CD14-positive monocyte (primary cell): ENCODE measurements at regions not wholly inside any gene's neighbourhood (a gene's known extent, or its start where the extent isn't known, plus 50 kb on each side); places are given as distances from the start of the nearest gene placed in this dataset.

Source experiments
- DNase-seq, 3 donors: peaks; one replicate each; pipeline ENCODE4 v3.0.0-alpha.2; 2011 to 2022
- H2AFZ ChIP-seq: 2 replicates; pipeline ENCODE4 v1.6.0; 2012; ENCODE audit warnings: mild to moderate bottlenecking, low read depth, low read length, inconsistent platforms; ENCODE audit not compliant: insufficient read depth, poor library complexity, severe bottlenecking
- H3K27ac ChIP-seq, 2 donors: 1 replicate in 1 of 2; 2 replicates in 1 of 2; pipeline ENCODE4 v1.5.1; 2012 to 2013; ENCODE audit warnings: low read length in 2 of 2, control low read depth in 1 of 2, inconsistent platforms in 1 of 2, low read depth in 1 of 2, mild to moderate bottlenecking in 1 of 2
- H3K27me3 ChIP-seq, 2 donors: one replicate each; pipeline versions ENCODE4 v1.6.0 to v1.6.1; 2011 to 2013; ENCODE audit warnings: low read length in 2 of 2; ENCODE audit not compliant: control insufficient read depth in 2 of 2, insufficient read depth in 2 of 2
- H3K36me3 ChIP-seq, 2 donors: replicated peaks in 1 of 2; 1 replicate in 1 of 2; 2 replicates in 1 of 2; pipeline versions ENCODE4 v1.5.1 to v1.6.1; 2012 to 2013; ENCODE audit warnings: low read length in 2 of 2, control low read depth in 1 of 2, inconsistent platforms in 1 of 2, mild to moderate bottlenecking in 1 of 2; ENCODE audit not compliant: insufficient read depth in 2 of 2, control insufficient read depth in 1 of 2
- H3K4me1 ChIP-seq, 2 donors: 1 replicate in 1 of 2; 2 replicates in 1 of 2; pipeline versions ENCODE4 v1.5.1 to v1.6.1; 2012 to 2013; ENCODE audit warnings: low read length in 2 of 2, control low read depth in 1 of 2, inconsistent platforms in 1 of 2, mild to moderate bottlenecking in 1 of 2, moderate library complexity in 1 of 2; ENCODE audit not compliant: insufficient read depth in 2 of 2, control insufficient read depth in 1 of 2
- H3K4me2 ChIP-seq: replicated peaks from 2 replicates; pipeline ENCODE3; 2012; ENCODE audit warnings: low read length, moderate library complexity, mild to moderate bottlenecking; ENCODE audit not compliant: poor library complexity, severe bottlenecking; ENCODE audit errors: extremely low read depth
- H3K4me3 ChIP-seq, 3 experiments: fragments of 200-600 bp in 1 of 3; sonication (generic) in 1 of 3; replicated peaks in 1 of 3; 1 replicate in 2 of 3; 2 replicates in 1 of 3; pipeline ENCODE4 v1.5.1; 2011 to 2013; ENCODE audit warnings: low read length in 3 of 3, mild to moderate bottlenecking in 3 of 3, control low read depth in 2 of 3, low read depth in 2 of 3, inconsistent platforms in 1 of 3, moderate library complexity in 1 of 3
- H3K79me2 ChIP-seq: 2 replicates; pipeline ENCODE4 v1.6.0; 2012; ENCODE audit warnings: mild to moderate bottlenecking, control low read depth, inconsistent platforms, low read length, moderate library complexity; ENCODE audit not compliant: insufficient read depth
- H3K9ac ChIP-seq: 2 replicates; pipeline ENCODE4 v1.6.0; 2017; ENCODE audit warnings: low read length, mild to moderate bottlenecking; ENCODE audit not compliant: insufficient read depth, poor library complexity, severe bottlenecking
- H3K9me3 ChIP-seq, 2 donors: replicated peaks in 1 of 2; 1 replicate in 1 of 2; 2 replicates in 1 of 2; pipeline versions ENCODE4 v1.5.1 to v1.6.1; 2012 to 2013; ENCODE audit warnings: low read length in 2 of 2, control low read depth in 1 of 2; ENCODE audit not compliant: control insufficient read depth in 1 of 2, insufficient read depth in 1 of 2
- H4K20me1 ChIP-seq: 2 replicates; pipeline ENCODE4 v1.6.0; 2012; ENCODE audit warnings: mild to moderate bottlenecking, low read length, control low read depth, moderate library complexity; ENCODE audit not compliant: insufficient read depth
- H3K27ac Mint-ChIP-seq, 7 donors: one replicate each; pipeline ENCODE4 v1.8.0; 2020; ENCODE audit warnings: mild to moderate bottlenecking in 7 of 7, mixed read lengths in 7 of 7, moderate library complexity in 6 of 7, inconsistent platforms in 2 of 7
- H3K27me3 Mint-ChIP-seq, 3 donors: one replicate each; pipeline ENCODE4 v1.8.0; 2021 to 2022; ENCODE audit warnings: low read depth in 3 of 3, mild to moderate bottlenecking in 3 of 3, mixed read lengths in 3 of 3, moderate library complexity in 3 of 3, inconsistent platforms in 1 of 3
- H3K36me3 Mint-ChIP-seq, 2 donors: one replicate each; pipeline ENCODE4 v1.8.0; 2020; ENCODE audit warnings: mixed read lengths in 2 of 2, inconsistent platforms in 1 of 2, mild to moderate bottlenecking in 1 of 2
- H3K4me1 Mint-ChIP-seq: one replicate; pipeline ENCODE4 v1.8.0; 2020; ENCODE audit warnings: mild to moderate bottlenecking, mixed read lengths
- H3K4me3 Mint-ChIP-seq, 2 donors: one replicate each; pipeline ENCODE4 v1.8.0; 2020; ENCODE audit warnings: mild to moderate bottlenecking in 2 of 2, mixed read lengths in 2 of 2, moderate library complexity in 1 of 2
- H3K9me3 Mint-ChIP-seq, 7 donors: one replicate each; pipeline ENCODE4 v1.8.0; 2020 to 2022; ENCODE audit warnings: mixed read lengths in 7 of 7, mild to moderate bottlenecking in 6 of 7, moderate library complexity in 6 of 7, inconsistent platforms in 2 of 7
- WGBS: methylation state at CpG from one replicate; pipeline ENCODE4 v1.1.5; 2013; ENCODE audit warnings: missing lambda C conversion rate; ENCODE audit not compliant: insufficient coverage; 5-methylcytosine and 5-hydroxymethylcytosine counted together
- intact Hi-C, 2 donors: fragments of 100-400 bp; cut with micrococcal nuclease; formaldehyde crosslinking; loops; one replicate each; pipeline versions ENCODE4 v1.15.0 to v1.15.1; 2023
- TF ChIP-seq, protein P1 (sequence below): fragments of 200-600 bp; IDR thresholded peaks from one replicate; pipeline ENCODE4 v1.8.0; 2022; ENCODE audit warnings: antibody characterized with exemption, mild to moderate bottlenecking

DNA sequence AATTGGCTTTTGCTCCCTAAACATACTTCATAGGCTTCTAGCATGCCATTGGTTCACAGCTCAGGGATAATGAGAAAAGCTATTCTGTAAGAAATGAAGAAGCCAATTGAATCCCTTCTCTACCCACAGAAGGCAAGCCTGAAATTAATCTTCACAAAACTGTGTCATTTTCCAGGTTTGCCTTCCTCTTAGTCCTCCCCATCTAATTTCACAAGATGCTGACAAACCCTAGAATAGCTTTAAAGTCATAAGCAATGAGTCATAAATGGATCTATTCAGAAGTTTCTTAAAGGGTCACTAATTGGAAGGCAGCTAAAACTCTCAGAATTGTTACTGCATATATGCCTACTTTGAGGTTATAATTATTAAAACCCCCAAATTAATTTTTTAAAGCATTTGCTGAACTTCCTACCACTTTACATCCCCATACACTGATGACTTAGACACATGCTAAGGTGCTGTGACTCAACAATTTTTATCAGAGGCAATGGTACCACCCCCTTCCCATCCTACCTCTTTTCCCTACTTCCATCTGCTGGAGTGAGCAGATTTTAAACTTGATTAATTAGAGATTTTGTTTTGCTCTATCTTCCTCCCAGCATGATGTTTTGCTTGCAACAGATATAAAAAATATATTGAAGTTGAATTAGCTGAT is 51.3 kb upstream of the NABP1 start:
- intact Hi-C loops = no loop called here
- TF ChIP-seq, protein P1, sequence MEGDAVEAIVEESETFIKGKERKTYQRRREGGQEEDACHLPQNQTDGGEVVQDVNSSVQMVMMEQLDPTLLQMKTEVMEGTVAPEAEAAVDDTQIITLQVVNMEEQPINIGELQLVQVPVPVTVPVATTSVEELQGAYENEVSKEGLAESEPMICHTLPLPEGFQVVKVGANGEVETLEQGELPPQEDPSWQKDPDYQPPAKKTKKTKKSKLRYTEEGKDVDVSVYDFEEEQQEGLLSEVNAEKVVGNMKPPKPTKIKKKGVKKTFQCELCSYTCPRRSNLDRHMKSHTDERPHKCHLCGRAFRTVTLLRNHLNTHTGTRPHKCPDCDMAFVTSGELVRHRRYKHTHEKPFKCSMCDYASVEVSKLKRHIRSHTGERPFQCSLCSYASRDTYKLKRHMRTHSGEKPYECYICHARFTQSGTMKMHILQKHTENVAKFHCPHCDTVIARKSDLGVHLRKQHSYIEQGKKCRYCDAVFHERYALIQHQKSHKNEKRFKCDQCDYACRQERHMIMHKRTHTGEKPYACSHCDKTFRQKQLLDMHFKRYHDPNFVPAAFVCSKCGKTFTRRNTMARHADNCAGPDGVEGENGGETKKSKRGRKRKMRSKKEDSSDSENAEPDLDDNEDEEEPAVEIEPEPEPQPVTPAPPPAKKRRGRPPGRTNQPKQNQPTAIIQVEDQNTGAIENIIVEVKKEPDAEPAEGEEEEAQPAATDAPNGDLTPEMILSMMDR = no peak
- no peak overlapping the region for H2AFZ ChIP-seq
- peak in 2 of 3 donors; percentile 33 to 68 for DNase-seq
- H3K79me2 ChIP-seq = no peaks in the 10 kb centered on the region
- no peak overlapping the region for H3K4me2 ChIP-seq
- no peak overlapping the region for H3K4me3 ChIP-seq
- H3K27ac ChIP-seq = no peak overlapping the region
- H3K4me1 ChIP-seq = peaks cover 30 to 36% of the 10 kb centered on the region in 2 donors
- H3K4me1 Mint-ChIP-seq = peaks cover 53% of the 10 kb centered on the region
- peak overlapping the region in 1 of 7 donors; percentile 10 for H3K27ac Mint-ChIP-seq
- H4K20me1 ChIP-seq = no peaks in the 10 kb centered on the region
- H3K27me3 Mint-ChIP-seq = peaks cover 0 to 3% (median 2%) of the 10 kb centered on the region in 3 donors
- H3K4me3 Mint-ChIP-seq = no peak overlapping the region
- H3K36me3 Mint-ChIP-seq = peaks cover 0 to 4% of the 10 kb centered on the region in 2 donors
- H3K9ac ChIP-seq = no peak overlapping the region
- no peaks in the 10 kb centered on the region for H3K27me3 ChIP-seq
- H3K9me3 ChIP-seq = no peaks in the 10 kb centered on the region
- H3K9me3 Mint-ChIP-seq = peaks cover 0 to 3% (median 0%) of the 10 kb centered on the region in 7 donors
- H3K36me3 ChIP-seq = no peaks in the 10 kb centered on the region

DNA sequence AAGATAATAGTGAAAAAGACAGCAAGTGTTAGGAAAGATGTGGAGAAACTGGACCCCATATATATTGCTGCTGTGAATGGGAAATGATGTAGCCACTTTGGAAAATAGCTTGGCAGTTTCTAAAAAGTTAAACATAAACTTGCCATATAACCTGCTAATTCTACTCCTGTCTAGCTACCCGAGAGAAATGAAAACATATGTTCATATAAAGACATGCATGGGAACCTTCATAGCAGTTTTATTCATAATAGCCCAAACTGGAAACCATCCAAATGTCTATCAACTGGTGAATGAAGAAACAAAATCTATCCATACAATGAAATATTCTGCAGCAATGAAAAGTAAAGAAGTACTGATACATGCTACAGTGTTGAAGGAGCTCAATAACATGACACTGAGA is 50.4 kb upstream of the NABP1 start:
- Histone ChIP-seq H3K79me2 (no peaks in the 10 kb centered on the region), H3K4me1 (peaks cover 27 to 33% of the 10 kb centered on the region in 2 donors), H3K27ac (no peak overlapping the region), H3K9me3 (no peaks in the 10 kb centered on the region), H3K4me2 (no peak overlapping the region), H3K36me3 (no peaks in the 10 kb centered on the region), H4K20me1 (no peaks in the 10 kb centered on the region), H3K9ac (no peak overlapping the region), H2AFZ (no peak overlapping the region), H3K4me3 (no peak overlapping the region), H3K27me3 (no peaks in the 10 kb centered on the region)
- Mint-ChIP-seq H3K27me3 (peaks cover 0 to 3% (median 2%) of the 10 kb centered on the region in 3 donors), H3K4me3 (no peak overlapping the region), H3K4me1 (peaks cover 48% of the 10 kb centered on the region), H3K9me3 (peaks cover 0 to 3% (median 0%) of the 10 kb centered on the region in 7 donors), H3K36me3 (peaks cover 0 to 4% of the 10 kb centered on the region in 2 donors), H3K27ac (no peak overlapping the region)
- intact Hi-C loops = no loop called here
- TF ChIP-seq, protein P1 = no peak
- no CpG with 5 or more reads among the region's 1 CpG for WGBS
- no peak for DNase-seq
